ENCODE measurements at regions not wholly inside any gene's neighbourhood (a gene's known extent, or its start where the extent isn't known, plus 50 kb on each side); places are given as distances from the start of the nearest gene placed in this dataset.

GRCh38 chr3:3619815-3620214 is 179.4 kb upstream of the LRRN1 start:
- TF ChIP-seq CTCF (IDR thresholded peaks at IDR 0.05; ENCODE audit: borderline replicate concordance, extremely low read depth, low read length, poor library complexity, severe bottlenecking) (no peak), EZH2 (IDR thresholded peaks at IDR 0.05; ENCODE audit: borderline replicate concordance, low read depth, low read length, severe bottlenecking) (no peak)
